Ovary (tissue), 7 donors: ENCODE measurements at regions not wholly inside any gene's neighbourhood (a gene's known extent, or its start where the extent isn't known, plus 50 kb on each side); places are given as distances from the start of the nearest gene placed in this dataset.

Experiments used
- DNase-seq, 5 donors: peaks; one replicate each; pipeline ENCODE4 v3.0.0-alpha.2; 2019 to 2020
- H3K27ac ChIP-seq, 2 donors: fragments of 200-600 bp; one replicate each; pipeline versions ENCODE4 v1.5.1 to v1.8.0; 2019 to 2022
- H3K27me3 ChIP-seq: fragments of 200-600 bp; one replicate; pipeline ENCODE4 v1.8.0; 2022
- H3K36me3 ChIP-seq: fragments of 200-600 bp; sonication (generic); one replicate; pipeline ENCODE4 v1.5.1; 2019
- H3K4me1 ChIP-seq: one replicate; pipeline ENCODE4 v1.8.1; 2013; ENCODE audit warnings: mild to moderate bottlenecking, moderate library complexity; ENCODE audit not compliant: insufficient read depth
- H3K4me3 ChIP-seq: fragments of 200-600 bp; sonication (generic); one replicate; pipeline ENCODE4 v1.5.1; 2017
- H3K9me3 ChIP-seq, 2 donors: fragments of 200-600 bp in 1 of 2; sonication (generic) in 1 of 2; one replicate each; pipeline versions ENCODE4 v1.5.1 to v1.8.1; 2013 to 2019; ENCODE audit warnings: mild to moderate bottlenecking in 1 of 2, moderate library complexity in 1 of 2
- EP300 ChIP-seq: sonication (generic); formaldehyde crosslinking; IDR thresholded peaks from one replicate; pipeline ENCODE4 v1.6.1; 2017; ENCODE audit warnings: antibody characterized with exemption
- POLR2A ChIP-seq: fragments of 450-650 bp; IDR thresholded peaks from one replicate; pipeline ENCODE4 v1.6.1; 2017; ENCODE audit warnings: antibody characterized with exemption, mild to moderate bottlenecking, moderate library complexity
- WGBS, 3 donors: extraction: QIAGEN DNeasy Blood & Tissue Kit in 1 of 3; methylation state at CpG; one replicate each; pipeline versions ENCODE4 v1.1.5 to v1.1.7; 2013 to 2017; 5-methylcytosine and 5-hydroxymethylcytosine counted together
- intact Hi-C, 4 donors: fragments of 100-400 bp; cut with DNase I; formaldehyde crosslinking; loops; one replicate each; pipeline versions ENCODE4 v1.11.0 to v1.15.1; 2022 to 2023
- TF ChIP-seq, protein P1 (sequence below), 3 donors: fragments of 450-650 bp in 2 of 3; fragments of 200-600 bp in 1 of 3; IDR thresholded peaks; one replicate each; pipeline versions ENCODE4 v1.5.1 to v1.8.0; 2016 to 2022; ENCODE audit warnings: antibody characterized with exemption in 3 of 3, mild to moderate bottlenecking in 1 of 3
- donor health status: DM: no; HTN: no; CAD: no; lungs with moderate emphysema.
- donor health status: DM: no; HTN: no; CAD: no.
- donor health status: Bipolar disorder and iron deficiency.
- donor health status: DM: no; HTN: no; CAD: no.
- donor health status: DM: yes; HTN: yes; CAD: no.

DNA sequence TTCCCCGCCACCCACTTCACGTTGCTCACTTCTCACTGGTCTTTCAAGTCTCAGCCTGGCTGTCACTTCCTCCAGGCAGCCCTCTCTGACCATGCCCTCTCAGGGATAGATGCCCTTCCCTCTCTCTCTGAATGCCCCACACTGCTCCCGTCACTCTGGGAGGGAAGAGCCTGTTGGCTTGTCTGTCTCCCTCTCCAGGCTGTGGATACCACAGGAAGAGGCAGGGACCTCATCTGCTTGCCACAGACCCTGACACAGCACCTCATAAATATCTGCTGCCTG, 93.1 kb downstream of the OAT start:
- 88 to 94% (median 90%) methylated on average over 3 of the region's 3 CpGs for WGBS, 3 donors
- no peak overlapping the region for H3K4me3 ChIP-seq
- no peak for DNase-seq
- intact Hi-C loops: no loop called here
- no peaks in the 10 kb centered on the region for H3K27me3 ChIP-seq
- H3K27ac ChIP-seq: no peak overlapping the region
- H3K9me3 ChIP-seq: no peaks in the 10 kb centered on the region
- TF ChIP-seq, protein P1, sequence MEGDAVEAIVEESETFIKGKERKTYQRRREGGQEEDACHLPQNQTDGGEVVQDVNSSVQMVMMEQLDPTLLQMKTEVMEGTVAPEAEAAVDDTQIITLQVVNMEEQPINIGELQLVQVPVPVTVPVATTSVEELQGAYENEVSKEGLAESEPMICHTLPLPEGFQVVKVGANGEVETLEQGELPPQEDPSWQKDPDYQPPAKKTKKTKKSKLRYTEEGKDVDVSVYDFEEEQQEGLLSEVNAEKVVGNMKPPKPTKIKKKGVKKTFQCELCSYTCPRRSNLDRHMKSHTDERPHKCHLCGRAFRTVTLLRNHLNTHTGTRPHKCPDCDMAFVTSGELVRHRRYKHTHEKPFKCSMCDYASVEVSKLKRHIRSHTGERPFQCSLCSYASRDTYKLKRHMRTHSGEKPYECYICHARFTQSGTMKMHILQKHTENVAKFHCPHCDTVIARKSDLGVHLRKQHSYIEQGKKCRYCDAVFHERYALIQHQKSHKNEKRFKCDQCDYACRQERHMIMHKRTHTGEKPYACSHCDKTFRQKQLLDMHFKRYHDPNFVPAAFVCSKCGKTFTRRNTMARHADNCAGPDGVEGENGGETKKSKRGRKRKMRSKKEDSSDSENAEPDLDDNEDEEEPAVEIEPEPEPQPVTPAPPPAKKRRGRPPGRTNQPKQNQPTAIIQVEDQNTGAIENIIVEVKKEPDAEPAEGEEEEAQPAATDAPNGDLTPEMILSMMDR (IDR thresholded peaks at IDR 0.05): no peak
- TF ChIP-seq EP300 (no peak), POLR2A (no peak)
- no peaks in the 10 kb centered on the region for H3K4me1 ChIP-seq
- no peaks in the 10 kb centered on the region for H3K36me3 ChIP-seq

DNA sequence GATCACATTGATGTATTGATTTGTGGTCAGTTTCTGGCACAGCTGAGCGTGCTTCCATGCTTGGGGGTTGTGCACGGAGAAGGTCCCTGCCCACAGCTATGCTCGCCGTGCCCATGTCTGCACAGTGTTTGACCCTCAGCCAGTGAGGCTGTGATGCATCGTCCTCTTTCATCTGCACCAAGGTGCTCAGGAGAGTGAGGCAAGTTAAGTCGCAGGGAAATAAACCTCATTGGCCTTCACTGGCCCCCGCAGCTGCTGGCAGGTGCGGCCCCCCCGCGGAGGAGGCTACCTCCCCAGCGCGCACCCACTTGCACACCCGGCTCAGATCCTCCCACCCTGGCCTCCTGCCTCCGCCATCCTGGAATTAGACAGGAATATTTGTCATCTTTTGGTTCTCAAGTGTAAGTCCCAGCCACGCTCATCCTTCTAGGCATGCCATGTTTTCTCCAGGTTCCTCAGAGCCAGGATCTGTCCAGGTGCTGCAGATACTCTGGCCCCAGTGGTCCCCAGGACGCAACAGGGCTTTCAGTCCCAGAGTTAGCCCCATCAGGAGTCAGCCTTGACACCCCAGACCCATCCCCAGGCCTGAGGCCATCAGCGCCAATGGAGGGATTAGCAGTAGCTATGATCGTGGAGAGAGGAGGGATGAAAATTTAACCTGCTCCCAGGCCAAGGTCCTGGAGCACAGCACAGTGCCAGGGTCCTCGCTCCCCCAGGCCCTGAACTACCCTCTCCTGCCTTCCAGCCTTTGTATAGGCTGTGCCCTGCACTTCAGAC, 93.7 kb downstream of the OAT start:
- Histone ChIP-seq H3K4me3 (no peak overlapping the region), H3K9me3 (no peaks in the 10 kb centered on the region), H3K36me3 (no peaks in the 10 kb centered on the region), H3K27ac (no peak overlapping the region), H3K4me1 (no peaks in the 10 kb centered on the region), H3K27me3 (no peaks in the 10 kb centered on the region)
- TF ChIP-seq POLR2A: no peak
- TF ChIP-seq EP300: no peak
- TF ChIP-seq, protein P1 (IDR thresholded peaks at IDR 0.05): no peak
- peak in 1 of 5 donors; percentile 13 for DNase-seq
- WGBS, 3 donors: 79 to 83% (median 81%) methylated on average over 19 of the region's 19 CpGs
- intact Hi-C loops: no loop called here

DNA sequence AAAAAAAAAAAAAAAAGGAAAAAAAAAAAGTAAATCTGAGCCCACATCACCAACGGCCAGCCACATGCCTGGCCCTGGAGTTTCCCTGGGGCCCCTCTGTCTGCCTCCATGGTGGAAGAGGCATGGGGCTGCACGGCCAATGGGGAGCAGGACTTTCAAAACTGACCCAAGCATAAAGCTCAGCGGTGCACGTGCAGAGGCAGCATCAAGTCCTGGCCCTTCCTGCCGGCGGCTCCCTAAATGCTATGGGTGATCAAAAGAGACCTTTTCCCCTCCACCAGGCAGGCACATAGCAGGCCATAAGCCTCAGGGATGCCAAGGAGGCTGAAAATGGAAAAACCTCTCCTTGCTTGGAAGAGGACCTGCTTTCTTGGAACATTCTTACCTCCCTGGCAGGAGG, 94.3 kb downstream of the OAT start:
- intact Hi-C loops: no loop called here
- H3K4me1 ChIP-seq: no peaks in the 10 kb centered on the region
- H3K4me3 ChIP-seq: no peak overlapping the region
- no peaks in the 10 kb centered on the region for H3K27me3 ChIP-seq
- H3K9me3 ChIP-seq: no peaks in the 10 kb centered on the region
- H3K27ac ChIP-seq: no peak overlapping the region
- DNase-seq: peak in 1 of 5 donors; percentile 7
- WGBS, 3 donors: 51 to 60% (median 56%) methylated on average over 6 of the region's 6 CpGs
- no peaks in the 10 kb centered on the region for H3K36me3 ChIP-seq
- TF ChIP-seq, protein P1 (IDR thresholded peaks at IDR 0.05): no peak

DNA sequence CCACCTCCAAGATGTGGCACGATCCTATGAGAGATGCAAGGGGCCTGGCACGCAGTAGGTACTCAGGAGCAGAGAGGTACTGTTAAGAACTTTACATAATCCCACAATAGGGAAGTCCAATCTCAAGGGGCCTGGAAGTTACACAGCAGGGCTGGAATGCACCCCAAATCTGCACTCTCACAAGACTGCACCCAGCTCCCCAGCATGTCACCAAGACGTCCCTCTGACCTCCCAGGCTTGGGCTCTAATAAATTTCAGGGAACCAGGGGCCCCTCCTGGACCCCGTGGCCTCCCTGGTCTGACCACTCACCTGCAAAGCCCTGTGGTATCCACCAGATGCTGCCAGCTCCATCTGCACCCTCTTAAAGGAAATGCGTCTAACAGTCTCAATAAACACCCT, 94.9 kb downstream of the OAT start:
- no peaks in the 10 kb centered on the region for H3K36me3 ChIP-seq
- intact Hi-C loops: no loop called here
- no peaks in the 10 kb centered on the region for H3K9me3 ChIP-seq
- no peak overlapping the region for H3K4me3 ChIP-seq
- no peak overlapping the region for H3K27ac ChIP-seq
- no peaks in the 10 kb centered on the region for H3K27me3 ChIP-seq
- peak in 1 of 5 donors; percentile 19 for DNase-seq
- 91 to 93% (median 92%) methylated on average over 5 of the region's 5 CpGs for WGBS, 3 donors
- TF ChIP-seq EP300 (no peak), POLR2A (no peak)
- TF ChIP-seq, protein P1 (IDR thresholded peaks at IDR 0.05): no peak
- H3K4me1 ChIP-seq: no peaks in the 10 kb centered on the region
